SKM-1 (cell line): ENCODE measurements at regions not wholly inside any gene's neighbourhood (a gene's known extent, or its start where the extent isn't known, plus 50 kb on each side); places are given as distances from the start of the nearest gene placed in this dataset.

Experiments used
- DNase-seq: peaks from one replicate; lab custom pipeline; 2025; ENCODE audit not compliant: unreplicated experiment; lab: John Stamatoyannopoulos, UW

- DNase-seq, result no peak
Measured at GRCh38 chr9:134214386-134214765, 50.0 kb upstream of the RNU6ATAC start.

- DNase-seq, result no peak
Measured at GRCh38 chr9:134214766-134215419, 50.5 kb upstream of the RNU6ATAC start.

GRCh38 chr9:134215420-134215698 lies 51.0 kb upstream of the RNU6ATAC start:
- DNase-seq, result no peak

GRCh38 chr9:134215699-134216448 lies 51.5 kb upstream of the RNU6ATAC start:
- DNase-seq, result no peak

GRCh38 chr9:134216449-134216951 lies 52.1 kb upstream of the RNU6ATAC start:
- no peak for DNase-seq

GRCh38 chr9:134216961-134217360 lies 52.6 kb upstream of the RNU6ATAC start:
- DNase-seq, result no peak

GRCh38 chr9:134217431-134218210 lies 53.3 kb upstream of the RNU6ATAC start:
- peak; percentile 18 for DNase-seq

GRCh38 chr9:134218230-134218629 lies 53.9 kb upstream of the RNU6ATAC start:
- DNase-seq, result no peak

GRCh38 chr9:134219646-134220060 lies 55.3 kb upstream of the RNU6ATAC start:
- DNase-seq, result no peak

- DNase-seq, result no peak
Measured at GRCh38 chr9:134220311-134220710, 55.9 kb upstream of the RNU6ATAC start.

GRCh38 chr9:134221273-134222017 lies 57.1 kb upstream of the RNU6ATAC start:
- DNase-seq, result no peak

- no peak for DNase-seq
Measured at GRCh38 chr9:134222018-134222573, 57.7 kb upstream of the RNU6ATAC start.

- no peak for DNase-seq
Measured at GRCh38 chr9:134223091-134223490, 58.7 kb upstream of the RNU6ATAC start.

GRCh38 chr9:134223591-134224122 lies 59.3 kb upstream of the RNU6ATAC start:
- DNase-seq, result no peak

GRCh38 chr9:134224127-134224526 lies 59.8 kb upstream of the RNU6ATAC start:
- DNase-seq, result no peak

GRCh38 chr9:134224567-134225093 lies 60.3 kb upstream of the RNU6ATAC start:
- no peak for DNase-seq

GRCh38 chr9:134225186-134225585 lies 60.8 kb upstream of the RNU6ATAC start:
- no peak for DNase-seq

GRCh38 chr9:134225816-134226215 lies 61.5 kb upstream of the RNU6ATAC start:
- DNase-seq, result no peak

GRCh38 chr9:134226221-134226930 lies 62.0 kb upstream of the RNU6ATAC start:
- peak; percentile 52 for DNase-seq
